GM19372 (cell line): ENCODE measurements at regions not wholly inside any gene's neighbourhood (a gene's known extent, or its start where the extent isn't known, plus 50 kb on each side); places are given as distances from the start of the nearest gene placed in this dataset.
"Not testable (repeated sequence)": the region's sequence is repeated elsewhere in the genome, so short reads cannot be mapped to it uniquely, and the experiment has no call there.

Experiments used
- ATAC-seq: cut with Tn5 transposase; IDR thresholded peaks from one replicate; pipeline ENCODE4 v1.9.1; 2021; ENCODE audit warnings: mild to moderate bottlenecking, low read depth, moderate library complexity; ENCODE audit not compliant: unreplicated experiment

GRCh38 chr4:78691334-78691754 is 84.8 kb upstream of the BMP2K start:
- ATAC-seq = no peak

GRCh38 chr4:78691971-78692821 is 84.0 kb upstream of the BMP2K start:
- ATAC-seq = no peak

- no peak for ATAC-seq
Measured at GRCh38 chr4:78692822-78693170, 83.4 kb upstream of the BMP2K start.

- ATAC-seq = no peak
Measured at GRCh38 chr4:78693777-78694456, 82.2 kb upstream of the BMP2K start.

DNA sequence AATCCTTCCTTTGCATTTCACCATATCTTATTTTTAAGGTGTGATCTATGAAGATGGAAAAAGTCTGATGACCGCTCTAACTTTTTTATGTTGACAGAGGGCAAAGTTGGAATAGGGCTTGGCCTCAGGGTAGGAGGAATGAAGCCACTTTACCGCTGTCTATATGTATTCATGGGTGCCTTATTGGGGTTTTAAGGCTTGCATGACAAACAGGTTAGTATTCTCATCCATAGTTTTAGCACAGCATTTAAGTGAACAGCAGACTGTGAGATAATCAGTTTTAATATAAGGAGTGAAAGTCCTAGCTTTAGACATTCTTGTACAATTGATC is 81.7 kb upstream of the BMP2K start:
- no peak for ATAC-seq

- ATAC-seq = no peak
Measured at GRCh38 chr4:78695910-78696309, 80.2 kb upstream of the BMP2K start.

GRCh38 chr4:78703079-78703478 is 73.1 kb upstream of the BMP2K start:
- ATAC-seq = no peak

- no peak for ATAC-seq
Measured at GRCh38 chr4:78704317-78704716, 71.8 kb upstream of the BMP2K start.

GRCh38 chr4:78704981-78705683 is 71.0 kb upstream of the BMP2K start:
- ATAC-seq = no peak

- no peak for ATAC-seq
Measured at GRCh38 chr4:78706302-78706701, 69.8 kb upstream of the BMP2K start.

- peak; percentile 56 for ATAC-seq
Measured at GRCh38 chr4:78707268-78707667, 68.9 kb upstream of the BMP2K start.

- peak; percentile 53 for ATAC-seq
Measured at GRCh38 chr4:78707793-78708192, 68.4 kb upstream of the BMP2K start.

- ATAC-seq = no peak
Measured at GRCh38 chr4:78710536-78710935, 65.6 kb upstream of the BMP2K start.

- ATAC-seq = no peak
Measured at GRCh38 chr4:78711676-78712075, 64.5 kb upstream of the BMP2K start.

- not testable (repeated sequence) for ATAC-seq
Measured at GRCh38 chr4:78714598-78714997, 61.6 kb upstream of the BMP2K start.

GRCh38 chr4:78715372-78715771 is 60.8 kb upstream of the BMP2K start:
- not testable (repeated sequence) for ATAC-seq

GRCh38 chr4:78717712-78718111 is 58.4 kb upstream of the BMP2K start:
- not testable (repeated sequence) for ATAC-seq

GRCh38 chr4:78720204-78720603 is 55.9 kb upstream of the BMP2K start:
- no peak for ATAC-seq

GRCh38 chr4:78720994-78721677 is 55.0 kb upstream of the BMP2K start:
- peak; percentile 91 for ATAC-seq

GRCh38 chr4:78721747-78722146 is 54.4 kb upstream of the BMP2K start:
- no peak for ATAC-seq

- no peak for ATAC-seq
Measured at GRCh38 chr4:78722320-78722719, 53.8 kb upstream of the BMP2K start.
